ENCODE measurements at regions not wholly inside any gene's neighbourhood (a gene's known extent, or its start where the extent isn't known, plus 50 kb on each side); places are given as distances from the start of the nearest gene placed in this dataset.

DNA sequence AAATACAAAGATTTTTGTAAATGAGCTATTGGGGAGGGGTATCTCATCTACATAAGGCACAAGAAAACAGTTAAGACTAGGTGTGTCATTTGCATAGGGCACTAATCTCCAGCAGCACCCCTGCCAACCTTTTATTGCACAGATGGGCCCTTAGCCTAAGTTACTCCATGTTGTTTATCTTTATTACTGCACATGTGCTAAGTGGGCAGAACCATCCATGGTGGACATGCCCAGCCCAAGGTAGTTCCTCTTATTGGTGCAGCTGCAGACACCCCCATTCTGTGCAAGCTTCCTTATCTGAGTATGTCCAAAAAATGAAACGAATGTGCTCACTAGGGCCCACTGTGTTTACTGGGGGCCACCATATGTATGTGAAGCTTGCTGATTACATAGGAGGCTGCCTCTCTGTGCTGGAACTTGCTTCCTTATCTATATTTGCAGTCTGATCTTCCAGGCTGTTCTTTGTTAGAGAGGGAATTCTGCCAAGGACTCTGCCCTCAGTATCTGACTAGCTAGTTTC is 77.3 kb upstream of the NEK7 start:
- TF ChIP-seq CTCF (IDR thresholded peaks at IDR 0.05 in 4 of 5, conservative IDR thresholded peaks at IDR 0.05 in 1 of 5), result no peak
- TF ChIP-seq POLR2A (IDR thresholded peaks at IDR 0.05), result no peak
